Common myeloid progenitor, CD34-positive (primary cell): ENCODE measurements at regions not wholly inside any gene's neighbourhood (a gene's known extent, or its start where the extent isn't known, plus 50 kb on each side); places are given as distances from the start of the nearest gene placed in this dataset.
A peak's percentile ranks its signal among the peaks of the same experiment; 100 is the strongest.

Experiments
- CTCF ChIA-PET: fragments of 350-600 bp; sonication (Branson Sonifier 250); formaldehyde crosslinking; loops from one replicate; lab custom pipeline; 2021; ENCODE audit warnings: antibody characterized with exemption; lab: Charles Lee
- POLR2A ChIA-PET: fragments of 350-600 bp; sonication (Branson Sonifier 250); formaldehyde crosslinking; loops from one replicate; lab custom pipeline; 2021; ENCODE audit warnings: antibody characterized with exemption; lab: Charles Lee
- DNase-seq, 3 donors: peaks; one replicate each; pipeline versions ENCODE4 v3.0.0 to v3.0.0-alpha.2; 2013
- H3K27ac ChIP-seq, 2 experiments: 1 replicate in 1 of 2; 2 replicates in 1 of 2; pipeline ENCODE4 v1.7.0; 2013; ENCODE audit warnings: inconsistent platforms in 2 of 2, low read length in 2 of 2, mild to moderate bottlenecking in 2 of 2, low read depth in 1 of 2, moderate library complexity in 1 of 2; ENCODE audit not compliant: severe bottlenecking in 2 of 2, insufficient read depth in 1 of 2, poor library complexity in 1 of 2
- H3K27me3 ChIP-seq, 5 experiments: replicated peaks in 2 of 5; 1 replicate in 3 of 5; 2 replicates in 2 of 5; pipeline versions ENCODE4 v1.6.1 to v1.7.0; 2013; ENCODE audit warnings: low read length in 4 of 5, mild to moderate bottlenecking in 2 of 5, moderate library complexity in 2 of 5, inconsistent platforms in 1 of 5; ENCODE audit not compliant: insufficient read depth in 5 of 5, control insufficient read depth in 4 of 5
- H3K36me3 ChIP-seq, 4 experiments: 1 replicate in 2 of 4; 2 replicates in 2 of 4; pipeline versions ENCODE4 v1.6.1 to v1.7.0; 2013; ENCODE audit warnings: low read length in 3 of 4, control low read depth in 1 of 4, mild to moderate bottlenecking in 1 of 4; ENCODE audit not compliant: control insufficient read depth in 4 of 4, insufficient read depth in 4 of 4
- H3K4me1 ChIP-seq, 4 experiments: 1 replicate in 3 of 4; 2 replicates in 1 of 4; pipeline versions ENCODE4 v1.6.1 to v1.7.1; 2013; ENCODE audit warnings: low read length in 3 of 4, mild to moderate bottlenecking in 3 of 4, control low read depth in 1 of 4, inconsistent platforms in 1 of 4, moderate library complexity in 1 of 4; ENCODE audit not compliant: control insufficient read depth in 4 of 4, insufficient read depth in 4 of 4; ENCODE audit errors: control extremely low read depth in 1 of 4
- H3K4me3 ChIP-seq, 7 experiments: 1 replicate in 4 of 7; 2 replicates in 3 of 7; pipeline versions ENCODE4 v1.5.1 to v1.7.0; 2013; ENCODE audit warnings: mild to moderate bottlenecking in 7 of 7, low read length in 6 of 7, moderate library complexity in 6 of 7, inconsistent platforms in 2 of 7, low read depth in 2 of 7, control low read depth in 1 of 7; ENCODE audit not compliant: insufficient read depth in 4 of 7, control insufficient read depth in 1 of 7; ENCODE audit errors: extremely low read depth in 1 of 7
- H3K9me3 ChIP-seq, 5 experiments: 1 replicate in 4 of 5; 2 replicates in 1 of 5; pipeline versions ENCODE4 v1.6.1 to v1.7.1; 2013; ENCODE audit warnings: low read length in 4 of 5, mild to moderate bottlenecking in 2 of 5, inconsistent platforms in 1 of 5, low read depth in 1 of 5, moderate library complexity in 1 of 5; ENCODE audit not compliant: control insufficient read depth in 4 of 5, insufficient read depth in 2 of 5; ENCODE audit errors: control extremely low read depth in 1 of 5
- WGBS: methylation state at CpG from one replicate; pipeline ENCODE4 v1.1.5; 2013; ENCODE audit not compliant: insufficient coverage; 5-methylcytosine and 5-hydroxymethylcytosine counted together

DNA sequence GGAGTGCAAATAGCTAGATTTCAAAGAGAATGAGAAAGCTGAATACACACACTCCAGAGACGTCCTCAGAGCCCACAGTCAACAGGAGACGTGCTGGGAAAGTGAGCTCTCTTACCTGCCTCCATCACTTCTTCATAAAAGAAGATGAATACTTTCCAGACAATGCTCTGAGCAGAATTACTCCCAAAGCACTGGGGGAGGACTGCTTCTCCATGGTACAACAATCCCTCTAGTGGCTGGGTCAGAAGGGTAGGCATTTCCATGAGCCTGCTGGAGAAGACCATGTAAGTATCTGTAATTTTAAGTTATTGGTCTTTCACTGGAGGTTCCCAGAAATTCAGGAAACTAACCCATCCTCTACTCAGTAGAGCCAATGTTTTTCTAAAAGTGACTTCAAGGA lies 190.3 kb downstream of the RBM43 start:
- ChIA-PET POLR2A (no interaction called here), CTCF (no interaction called here)
- 60% methylated on average over 1 of the region's 2 CpGs for WGBS
- no peak for DNase-seq
- H3K4me1 ChIP-seq = no peaks in the 10 kb centered on the region
- no peaks in the 10 kb centered on the region for H3K9me3 ChIP-seq
- H3K27ac ChIP-seq = no peak overlapping the region
- H3K4me3 ChIP-seq = no peak overlapping the region
- peaks cover 0 to 2% (median 0%) of the 10 kb centered on the region in 5 experiments for H3K27me3 ChIP-seq
- H3K36me3 ChIP-seq = no peaks in the 10 kb centered on the region

- ChIA-PET CTCF (no interaction called here), POLR2A (no interaction called here)
- WGBS = no CpG with 5 or more reads among the region's 1 CpG
- no peak overlapping the region for H3K27ac ChIP-seq
- H3K36me3 ChIP-seq = no peaks in the 10 kb centered on the region
- H3K4me1 ChIP-seq = no peaks in the 10 kb centered on the region
- no peak for DNase-seq
- no peaks in the 10 kb centered on the region for H3K9me3 ChIP-seq
- H3K27me3 ChIP-seq = peaks cover 0 to 2% (median 0%) of the 10 kb centered on the region in 5 experiments
- no peak overlapping the region for H3K4me3 ChIP-seq
Observed at GRCh38 chr2:151070253-151070652, 191.4 kb downstream of the RBM43 start.

GRCh38 chr2:151067658-151068369 lies 193.8 kb downstream of the RBM43 start:
- H3K36me3 ChIP-seq = no peaks in the 10 kb centered on the region
- no peaks in the 10 kb centered on the region for H3K9me3 ChIP-seq
- no peak overlapping the region for H3K4me3 ChIP-seq
- POLR2A ChIA-PET = no interaction called here
- no peaks in the 10 kb centered on the region for H3K4me1 ChIP-seq
- DNase-seq = no peak
- WGBS = no CpG with 5 or more reads among the region's 8 CpGs
- CTCF ChIA-PET = no interaction called here
- no peak overlapping the region for H3K27ac ChIP-seq
- H3K27me3 ChIP-seq = peaks cover 0 to 2% (median 0%) of the 10 kb centered on the region in 5 experiments

- CTCF ChIA-PET = no interaction called here
- no peak for DNase-seq
- no peaks in the 10 kb centered on the region for H3K4me1 ChIP-seq
- no peaks in the 10 kb centered on the region for H3K27me3 ChIP-seq
- H3K9me3 ChIP-seq = no peaks in the 10 kb centered on the region
- no peak overlapping the region for H3K4me3 ChIP-seq
- WGBS = 67% methylated on average over 2 of the region's 3 CpGs
- POLR2A ChIA-PET = no interaction called here
- H3K27ac ChIP-seq = no peak overlapping the region
- H3K36me3 ChIP-seq = no peaks in the 10 kb centered on the region
Observed at GRCh38 chr2:151063271-151063670, 198.4 kb downstream of the RBM43 start.

DNA sequence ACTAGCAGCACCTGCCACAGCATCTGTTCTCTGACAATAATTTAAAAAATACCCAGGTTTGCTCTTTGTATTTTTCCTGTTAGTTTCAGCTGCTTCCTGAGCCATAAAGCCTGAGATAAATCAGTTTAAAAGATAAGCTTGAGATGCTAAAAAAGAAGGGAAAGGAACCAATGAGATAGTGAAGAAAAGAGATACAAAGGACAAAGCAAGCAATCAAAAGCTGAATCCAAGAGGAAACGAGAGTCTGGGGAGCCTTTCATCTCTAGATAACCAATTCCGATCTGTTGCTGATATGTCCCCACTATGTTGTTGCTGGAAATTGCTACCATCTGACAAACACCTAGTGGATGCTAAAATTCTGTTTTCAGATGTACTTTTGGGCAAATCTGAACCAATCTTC lies 201.4 kb downstream of the RBM43 start:
- Histone ChIP-seq H3K27me3 (no peaks in the 10 kb centered on the region), H3K27ac (no peak overlapping the region), H3K4me1 (no peaks in the 10 kb centered on the region), H3K4me3 (no peak overlapping the region), H3K9me3 (no peaks in the 10 kb centered on the region), H3K36me3 (no peaks in the 10 kb centered on the region)
- POLR2A ChIA-PET = no interaction called here
- WGBS = 80% methylated on average over 1 of the region's 2 CpGs
- CTCF ChIA-PET = no interaction called here
- no peak for DNase-seq

GRCh38 chr2:151056870-151057269 lies 204.8 kb downstream of the RBM43 start:
- POLR2A ChIA-PET = no interaction called here
- Histone ChIP-seq H3K4me3 (no peak overlapping the region), H3K27me3 (no peaks in the 10 kb centered on the region), H3K9me3 (no peaks in the 10 kb centered on the region), H3K27ac (no peak overlapping the region), H3K36me3 (no peaks in the 10 kb centered on the region), H3K4me1 (no peaks in the 10 kb centered on the region)
- no peak for DNase-seq
- WGBS = no CpG with 5 or more reads among the region's 1 CpG
- CTCF ChIA-PET = no interaction called here

- peak in 2 of 3 donors; percentile 1 to 15 for DNase-seq
- H3K27ac ChIP-seq = no peak overlapping the region
- H3K27me3 ChIP-seq = peaks cover 0 to under 1% (median 0%) of the 10 kb centered on the region in 5 experiments
- POLR2A ChIA-PET = no interaction called here
- no peaks in the 10 kb centered on the region for H3K9me3 ChIP-seq
- WGBS = 67% methylated on average over 1 of the region's 1 CpG
- H3K36me3 ChIP-seq = no peaks in the 10 kb centered on the region
- CTCF ChIA-PET = interaction anchor here (0.6 kb wide), 1 partner anchor 347 kb away, joined by 3 read pairs; no protein-coding TSS in a partner anchor
- H3K4me3 ChIP-seq = no peak overlapping the region
- no peaks in the 10 kb centered on the region for H3K4me1 ChIP-seq
Observed at GRCh38 chr2:151053661-151053990, 208.0 kb downstream of the RBM43 start.
